ENCODE measurements at regions not wholly inside any gene's neighbourhood (a gene's known extent, or its start where the extent isn't known, plus 50 kb on each side); places are given as distances from the start of the nearest gene placed in this dataset.

GRCh38 chr14:50037852-50038251 lies 78.5 kb downstream of the VCPKMT start:
- no peak overlapping the region for H3K9ac ChIP-seq (ENCODE audit: low read depth in 2 of 2, low read length in 2 of 2)
- no peak for TF ChIP-seq CTCF (IDR thresholded peaks at IDR 0.05)
- H3K4me3 ChIP-seq, result no peak overlapping the region
- no peaks in the 10 kb centered on the region for H3K27me3 ChIP-seq
- no peak overlapping the region for H3K27ac ChIP-seq
- peaks cover 11% of the 10 kb centered on the region for H3K4me1 ChIP-seq
- intact Hi-C loops (cut with DNase I), result no loop called here
- DNase-seq, result no peak
- H3K36me3 ChIP-seq, result no peaks in the 10 kb centered on the region
- no peaks in the 10 kb centered on the region for H3K9me3 ChIP-seq

GRCh38 chr14:50038398-50039119 lies 77.8 kb downstream of the VCPKMT start:
- H3K36me3 ChIP-seq, result no peaks in the 10 kb centered on the region
- intact Hi-C loops (cut with DNase I), result no loop called here
- TF ChIP-seq CTCF (IDR thresholded peaks at IDR 0.05), result no peak
- no peak overlapping the region for H3K4me3 ChIP-seq
- H3K9me3 ChIP-seq, result no peaks in the 10 kb centered on the region
- no peak for DNase-seq
- H3K27ac ChIP-seq, result peak overlapping the region; percentile 22
- H3K9ac ChIP-seq (ENCODE audit: low read depth in 2 of 2, low read length in 2 of 2), result no peak overlapping the region
- H3K4me1 ChIP-seq, result peaks cover 11% of the 10 kb centered on the region
- no peaks in the 10 kb centered on the region for H3K27me3 ChIP-seq

GRCh38 chr14:50039120-50039517 lies 77.3 kb downstream of the VCPKMT start:
- peak overlapping the region; percentile 22 for H3K27ac ChIP-seq
- peaks cover 11% of the 10 kb centered on the region for H3K4me1 ChIP-seq
- H3K36me3 ChIP-seq, result no peaks in the 10 kb centered on the region
- intact Hi-C loops (cut with DNase I), result no loop called here
- H3K9me3 ChIP-seq, result no peaks in the 10 kb centered on the region
- H3K4me3 ChIP-seq, result no peak overlapping the region
- no peaks in the 10 kb centered on the region for H3K27me3 ChIP-seq
- no peak for DNase-seq
- TF ChIP-seq CTCF (IDR thresholded peaks at IDR 0.05), result no peak
- H3K9ac ChIP-seq (ENCODE audit: low read depth in 2 of 2, low read length in 2 of 2), result no peak overlapping the region

GRCh38 chr14:50039734-50040400 lies 76.5 kb downstream of the VCPKMT start:
- Histone ChIP-seq H3K27ac (peak overlapping the region; percentile 7), H3K27me3 (no peaks in the 10 kb centered on the region), H3K9ac (ENCODE audit: low read depth in 2 of 2, low read length in 2 of 2) (peak overlapping the region in 1 of 2 donors; percentile 67), H3K9me3 (no peaks in the 10 kb centered on the region), H3K4me3 (no peak overlapping the region), H3K36me3 (no peaks in the 10 kb centered on the region), H3K4me1 (peaks cover 16% of the 10 kb centered on the region)
- DNase-seq, result no peak
- TF ChIP-seq CTCF (IDR thresholded peaks at IDR 0.05), result no peak
- intact Hi-C loops (cut with DNase I), result loop anchor here (5.0 to 10.0 kb wide), 2 partner anchors 55 to 173 kb away; no protein-coding TSS in a partner anchor

- peaks cover 17% of the 10 kb centered on the region for H3K4me1 ChIP-seq
- no peak for TF ChIP-seq CTCF (IDR thresholded peaks at IDR 0.05)
- intact Hi-C loops (cut with DNase I), result loop anchor here (5.0 to 10.0 kb wide), 2 partner anchors 54 to 173 kb away; no protein-coding TSS in a partner anchor
- DNase-seq, result no peak
- no peaks in the 10 kb centered on the region for H3K9me3 ChIP-seq
- H3K27ac ChIP-seq, result peak overlapping the region; percentile 7
- H3K27me3 ChIP-seq, result no peaks in the 10 kb centered on the region
- H3K9ac ChIP-seq (ENCODE audit: low read depth in 2 of 2, low read length in 2 of 2), result peak overlapping the region in 1 of 2 donors; percentile 67
- H3K36me3 ChIP-seq, result no peaks in the 10 kb centered on the region
- no peak overlapping the region for H3K4me3 ChIP-seq
These were observed 76.0 kb downstream of the VCPKMT start for GRCh38 chr14:50040401-50040775.
